H9 (cell line): ENCODE measurements at regions not wholly inside any gene's neighbourhood (a gene's known extent, or its start where the extent isn't known, plus 50 kb on each side); places are given as distances from the start of the nearest gene placed in this dataset.

Experiments
- DNase-seq: peaks from one replicate; pipeline ENCODE4 v3.0.0-alpha.2; 2017
- H2AFZ ChIP-seq: one replicate; pipeline ENCODE4 v1.6.1; 2013; ENCODE audit warnings: mild to moderate bottlenecking, low read length, control low read depth, moderate library complexity
- H2AK5ac ChIP-seq: 2 replicates; pipeline ENCODE4 v1.6.1; 2013; ENCODE audit warnings: low read length, control low read depth, mixed read lengths; ENCODE audit not compliant: insufficient read length
- H2BK120ac ChIP-seq: one replicate; pipeline ENCODE4 v1.6.1; 2013; ENCODE audit warnings: low read depth, mild to moderate bottlenecking, low read length, control low read depth, inconsistent platforms; ENCODE audit not compliant: poor library complexity, severe bottlenecking
- H2BK12ac ChIP-seq: 2 replicates; pipeline ENCODE4 v1.6.1; 2013; ENCODE audit warnings: low read length, control low read depth, mixed read lengths, low read depth; ENCODE audit not compliant: insufficient read length
- H2BK15ac ChIP-seq: 2 replicates; pipeline ENCODE4 v1.6.1; 2013; ENCODE audit warnings: low read depth, low read length, control low read depth
- H2BK20ac ChIP-seq: one replicate; pipeline ENCODE4 v1.6.1; 2013; ENCODE audit warnings: low read depth, mild to moderate bottlenecking, low read length, control low read depth, inconsistent platforms; ENCODE audit not compliant: poor library complexity, severe bottlenecking
- H2BK5ac ChIP-seq: 2 replicates; pipeline ENCODE4 v1.6.1; 2013; ENCODE audit warnings: low read length, control low read depth, mixed read lengths; ENCODE audit not compliant: insufficient read length
- H3K14ac ChIP-seq: 2 replicates; pipeline ENCODE4 v1.6.1; 2013; ENCODE audit warnings: low read length, control low read depth; ENCODE audit not compliant: insufficient read depth
- H3K18ac ChIP-seq: 2 replicates; pipeline ENCODE4 v1.6.1; 2013; ENCODE audit warnings: low read depth, mild to moderate bottlenecking, mixed read lengths, low read length, control low read depth; ENCODE audit not compliant: insufficient read length
- H3K23ac ChIP-seq: 2 replicates; pipeline ENCODE4 v1.6.1; 2013; ENCODE audit warnings: low read length, control low read depth, mixed read lengths, low read depth; ENCODE audit not compliant: insufficient read length
- H3K23me2 ChIP-seq: 2 replicates; pipeline ENCODE4 v1.6.1; 2013; ENCODE audit warnings: low read depth, mild to moderate bottlenecking, mixed read lengths, low read length, control low read depth; ENCODE audit not compliant: insufficient read length, poor library complexity, severe bottlenecking
- H3K27ac ChIP-seq: 2 replicates; pipeline ENCODE4 v1.5.1; 2013; ENCODE audit warnings: low read length, control low read depth, mixed read lengths, low read depth; ENCODE audit not compliant: insufficient read length
- H3K27me3 ChIP-seq: 2 replicates; pipeline ENCODE4 v1.6.1; 2013; ENCODE audit warnings: low read length, control low read depth, inconsistent platforms; ENCODE audit not compliant: insufficient read depth
- H3K4ac ChIP-seq: 2 replicates; pipeline ENCODE4 v1.6.1; 2013; ENCODE audit warnings: low read depth, mild to moderate bottlenecking, control low read depth, inconsistent platforms, low read length, moderate library complexity
- H3K4me1 ChIP-seq: 2 replicates; pipeline ENCODE4 v1.6.1; 2013; ENCODE audit warnings: low read length, control low read depth, inconsistent platforms; ENCODE audit not compliant: insufficient read depth
- H3K4me2 ChIP-seq: 2 replicates; pipeline ENCODE4 v1.6.1; 2013; ENCODE audit warnings: low read length, control low read depth, mixed read lengths; ENCODE audit not compliant: insufficient read length, insufficient read depth
- H3K56ac ChIP-seq: 2 replicates; pipeline ENCODE4 v1.6.1; 2013; ENCODE audit warnings: low read depth, mild to moderate bottlenecking, mixed read lengths, low read length, control low read depth; ENCODE audit not compliant: insufficient read length
- H3K79me1 ChIP-seq: 2 replicates; pipeline ENCODE4 v1.6.1; 2013; ENCODE audit warnings: low read depth, mild to moderate bottlenecking, moderate library complexity, low read length, control low read depth, inconsistent platforms; ENCODE audit not compliant: insufficient read depth, poor library complexity, severe bottlenecking
- H3K79me2 ChIP-seq: 2 replicates; pipeline ENCODE4 v1.6.1; 2013; ENCODE audit warnings: low read length, control low read depth, inconsistent platforms; ENCODE audit not compliant: insufficient read depth
- H3K9ac ChIP-seq: 2 replicates; pipeline ENCODE4 v1.6.1; 2013; ENCODE audit warnings: low read length, control low read depth, mixed read lengths; ENCODE audit not compliant: insufficient read length; ENCODE audit errors: extremely low read depth
- H3K9me3 ChIP-seq: one replicate; pipeline ENCODE4 v1.6.1; 2013; ENCODE audit warnings: low read depth, low read length, inconsistent platforms; ENCODE audit not compliant: control insufficient read depth
- H3T11ph ChIP-seq: one replicate; pipeline ENCODE4 v1.6.1; 2013; ENCODE audit warnings: mild to moderate bottlenecking, low read length, control low read depth, inconsistent platforms
- H4K20me1 ChIP-seq: one replicate; pipeline ENCODE4 v1.6.1; 2013; ENCODE audit not compliant: control insufficient read depth, insufficient read length, insufficient read depth
- H4K5ac ChIP-seq: 2 replicates; pipeline ENCODE4 v1.6.1; 2013; ENCODE audit warnings: low read depth, mild to moderate bottlenecking, mixed read lengths, low read length, control low read depth; ENCODE audit not compliant: insufficient read length
- H4K8ac ChIP-seq: replicated peaks from 2 replicates; pipeline ENCODE4 v1.6.1; 2013; ENCODE audit warnings: low read length, control low read depth, mixed read lengths, low read depth; ENCODE audit not compliant: insufficient read length
- H4K91ac ChIP-seq: 2 replicates; pipeline ENCODE4 v1.6.1; 2013; ENCODE audit warnings: low read depth, mild to moderate bottlenecking, moderate library complexity, mixed read lengths, low read length, control low read depth; ENCODE audit not compliant: insufficient read length
- H3K27ac Mint-ChIP-seq, 3 experiments: 2 replicates in 2 of 3; 3 replicates in 1 of 3; pipeline ENCODE4 v1.8.0; 2020 to 2021; ENCODE audit warnings: mixed read lengths in 3 of 3, mild to moderate bottlenecking in 1 of 3, moderate library complexity in 1 of 3
- H3K27me3 Mint-ChIP-seq: 2 replicates; pipeline ENCODE4 v1.8.0; 2021; ENCODE audit warnings: low read depth, mild to moderate bottlenecking, moderate library complexity, mixed read lengths
- H3K36me3 Mint-ChIP-seq, 3 experiments: 2 replicates in 2 of 3; 3 replicates in 1 of 3; pipeline ENCODE4 v1.8.0; 2020 to 2021; ENCODE audit warnings: low read depth in 3 of 3, mixed read lengths in 3 of 3; ENCODE audit not compliant: insufficient read depth in 1 of 3
- H3K4me1 Mint-ChIP-seq, 2 experiments: 2 replicates each; pipeline ENCODE4 v1.8.0; 2020; ENCODE audit warnings: mixed read lengths in 2 of 2
- H3K4me3 Mint-ChIP-seq, 2 experiments: 2 replicates in 1 of 2; 3 replicates in 1 of 2; pipeline ENCODE4 v1.8.0; 2020 to 2021; ENCODE audit warnings: mild to moderate bottlenecking in 2 of 2, mixed read lengths in 2 of 2, moderate library complexity in 1 of 2
- H3K9me3 Mint-ChIP-seq, 2 experiments: 2 replicates in 1 of 2; 3 replicates in 1 of 2; pipeline ENCODE4 v1.8.0; 2020; ENCODE audit warnings: mild to moderate bottlenecking in 2 of 2, mixed read lengths in 2 of 2, moderate library complexity in 1 of 2
- WGBS: extraction: QIAGEN DNeasy Blood & Tissue Kit; methylation state at CpG from one replicate; pipeline ENCODE4 v1.1.7; 2013; ENCODE audit warnings: missing lambda C conversion rate, low lambda C conversion rate, mixed read lengths; ENCODE audit not compliant: insufficient read length; ENCODE audit errors: extremely low coverage; 5-methylcytosine and 5-hydroxymethylcytosine counted together
- TF ChIP-seq, protein P1 (sequence below): fragments of 200-600 bp; sonication (generic); conservative IDR thresholded peaks from 3 replicates; pipeline ENCODE4 v1.8.0; 2021; ENCODE audit warnings: antibody characterized with exemption, mild to moderate bottlenecking

DNA sequence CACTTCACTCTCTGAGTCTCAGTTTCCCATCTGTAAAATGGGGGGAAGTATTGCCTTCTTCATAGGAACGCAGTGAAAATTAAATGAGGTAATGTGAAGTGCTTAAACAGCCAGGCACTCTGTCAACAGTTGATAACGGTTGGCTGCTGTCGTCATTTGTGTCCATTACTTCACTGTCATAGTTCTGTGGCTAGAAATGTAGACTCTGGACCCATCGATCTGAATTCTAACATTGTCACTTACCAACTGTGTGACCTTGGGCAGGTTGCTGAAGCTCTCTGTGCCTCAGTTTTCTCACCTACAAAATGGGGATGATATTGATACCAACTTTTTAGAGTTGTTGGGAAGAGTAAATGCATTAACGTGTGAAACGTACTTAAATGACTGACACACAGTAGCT lies 152.6 kb downstream of the PTPRU start:
- H3K79me2 ChIP-seq = no peaks in the 10 kb centered on the region
- no peak overlapping the region for H3K18ac ChIP-seq
- H3K79me1 ChIP-seq = no peaks in the 10 kb centered on the region
- H3T11ph ChIP-seq = no peak overlapping the region
- no peak overlapping the region for H2AFZ ChIP-seq
- H3K36me3 Mint-ChIP-seq = no peaks in the 10 kb centered on the region
- no peak overlapping the region for H2BK5ac ChIP-seq
- no peaks in the 10 kb centered on the region for H3K9me3 Mint-ChIP-seq
- H3K27ac Mint-ChIP-seq = no peak overlapping the region; a peak in 1 of 7 replicates
- H4K20me1 ChIP-seq = no peaks in the 10 kb centered on the region
- no peak for DNase-seq
- H2AK5ac ChIP-seq = no peak overlapping the region
- no peak overlapping the region for H2BK20ac ChIP-seq
- no peak overlapping the region for H3K27ac ChIP-seq
- H3K14ac ChIP-seq = no peak overlapping the region
- no peak overlapping the region for H3K4ac ChIP-seq
- no peak overlapping the region for H3K56ac ChIP-seq
- H4K8ac ChIP-seq = no peak overlapping the region
- H3K9ac ChIP-seq = no peak overlapping the region
- no peak overlapping the region for H4K91ac ChIP-seq
- no peak overlapping the region for H2BK15ac ChIP-seq
- H3K27me3 Mint-ChIP-seq = peaks cover 4% of the 10 kb centered on the region
- H3K23me2 ChIP-seq = no peaks in the 10 kb centered on the region
- H3K27me3 ChIP-seq = no peaks in the 10 kb centered on the region
- H4K5ac ChIP-seq = no peak overlapping the region
- TF ChIP-seq, protein P1, sequence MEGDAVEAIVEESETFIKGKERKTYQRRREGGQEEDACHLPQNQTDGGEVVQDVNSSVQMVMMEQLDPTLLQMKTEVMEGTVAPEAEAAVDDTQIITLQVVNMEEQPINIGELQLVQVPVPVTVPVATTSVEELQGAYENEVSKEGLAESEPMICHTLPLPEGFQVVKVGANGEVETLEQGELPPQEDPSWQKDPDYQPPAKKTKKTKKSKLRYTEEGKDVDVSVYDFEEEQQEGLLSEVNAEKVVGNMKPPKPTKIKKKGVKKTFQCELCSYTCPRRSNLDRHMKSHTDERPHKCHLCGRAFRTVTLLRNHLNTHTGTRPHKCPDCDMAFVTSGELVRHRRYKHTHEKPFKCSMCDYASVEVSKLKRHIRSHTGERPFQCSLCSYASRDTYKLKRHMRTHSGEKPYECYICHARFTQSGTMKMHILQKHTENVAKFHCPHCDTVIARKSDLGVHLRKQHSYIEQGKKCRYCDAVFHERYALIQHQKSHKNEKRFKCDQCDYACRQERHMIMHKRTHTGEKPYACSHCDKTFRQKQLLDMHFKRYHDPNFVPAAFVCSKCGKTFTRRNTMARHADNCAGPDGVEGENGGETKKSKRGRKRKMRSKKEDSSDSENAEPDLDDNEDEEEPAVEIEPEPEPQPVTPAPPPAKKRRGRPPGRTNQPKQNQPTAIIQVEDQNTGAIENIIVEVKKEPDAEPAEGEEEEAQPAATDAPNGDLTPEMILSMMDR = no peak
- H2BK120ac ChIP-seq = no peak overlapping the region
- H3K4me1 ChIP-seq = no peaks in the 10 kb centered on the region
- no peaks in the 10 kb centered on the region for H3K9me3 ChIP-seq
- peaks cover 1 to 11% of the 10 kb centered on the region in 2 experiments; a peak in 3 of 4 replicates for H3K4me1 Mint-ChIP-seq
- WGBS = no CpG with 5 or more reads among the region's 6 CpGs
- H2BK12ac ChIP-seq = no peak overlapping the region
- H3K4me2 ChIP-seq = no peak overlapping the region
- H3K23ac ChIP-seq = no peak overlapping the region
- no peak overlapping the region for H3K4me3 Mint-ChIP-seq
